ENCODE measurements at regions not wholly inside any gene's neighbourhood (a gene's known extent, or its start where the extent isn't known, plus 50 kb on each side); places are given as distances from the start of the nearest gene placed in this dataset.
"Not testable (repeated sequence)": the region's sequence is repeated elsewhere in the genome, so short reads cannot be mapped to it uniquely, and the experiment has no call there.

GRCh38 chr5:124043456-124043855 lies 531.5 kb downstream of the CSNK1G3 start:
- DNase-seq (ENCODE audit: low read depth in 1 of 2, low spot score in 1 of 2): no peak

- no peak for DNase-seq (ENCODE audit: low read depth in 1 of 2, low spot score in 1 of 2)
Observed at GRCh38 chr5:124040799-124041198, 528.8 kb downstream of the CSNK1G3 start.

DNA sequence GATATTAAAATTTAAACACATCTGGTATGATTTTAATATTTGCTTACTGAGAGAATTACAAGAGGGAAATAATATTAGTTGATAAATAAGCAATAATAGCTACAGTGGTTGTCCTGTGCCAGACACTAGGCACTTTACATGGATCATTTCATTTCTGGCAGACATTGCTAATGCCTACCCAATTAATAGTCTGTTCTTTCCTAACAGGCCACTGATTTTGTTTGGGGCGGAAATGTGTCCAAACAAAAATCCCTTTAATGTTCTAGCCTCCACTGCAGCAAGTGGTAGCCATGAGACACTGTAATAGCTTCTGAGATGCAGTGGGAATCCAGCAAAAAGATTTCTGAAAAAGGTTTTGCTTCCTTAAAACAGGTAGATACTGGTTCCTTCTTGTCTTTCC lies 527.4 kb downstream of the CSNK1G3 start:
- no peak for DNase-seq (ENCODE audit: low read depth in 1 of 2, low spot score in 1 of 2)

- no peak for DNase-seq (ENCODE audit: low read depth in 1 of 2, low spot score in 1 of 2)
Observed at GRCh38 chr5:124036786-124037185, 524.8 kb downstream of the CSNK1G3 start.

- no peak for DNase-seq (ENCODE audit: low read depth in 1 of 2, low spot score in 1 of 2)
Observed at GRCh38 chr5:124034963-124035362, 523.0 kb downstream of the CSNK1G3 start.

- no peak for DNase-seq (ENCODE audit: low read depth in 1 of 2, low spot score in 1 of 2)
Observed at GRCh38 chr5:124034083-124034700, 522.2 kb downstream of the CSNK1G3 start.

DNA sequence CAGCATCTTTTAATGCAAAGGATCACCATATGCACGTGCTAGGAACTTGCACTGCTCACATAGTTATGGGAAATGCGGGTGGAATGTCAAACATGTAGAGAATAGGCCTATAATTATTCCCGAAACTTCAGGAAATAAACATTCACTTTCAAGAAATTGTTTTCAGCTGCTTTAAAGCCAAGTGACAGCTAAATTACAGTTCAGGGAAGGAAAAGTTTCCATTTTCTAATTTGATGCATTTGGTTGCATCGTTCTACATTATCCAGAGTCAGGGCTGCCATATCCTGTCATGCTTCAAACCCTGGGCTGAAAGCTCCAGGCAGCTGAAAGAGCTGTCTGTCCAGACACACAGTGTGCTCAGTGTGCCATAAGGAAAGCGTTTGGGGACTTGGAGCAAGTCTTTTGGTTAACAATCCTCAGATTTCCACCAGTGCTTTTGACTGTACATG lies 518.1 kb downstream of the CSNK1G3 start:
- DNase-seq (ENCODE audit: low read depth in 1 of 2, low spot score in 1 of 2): no peak

DNA sequence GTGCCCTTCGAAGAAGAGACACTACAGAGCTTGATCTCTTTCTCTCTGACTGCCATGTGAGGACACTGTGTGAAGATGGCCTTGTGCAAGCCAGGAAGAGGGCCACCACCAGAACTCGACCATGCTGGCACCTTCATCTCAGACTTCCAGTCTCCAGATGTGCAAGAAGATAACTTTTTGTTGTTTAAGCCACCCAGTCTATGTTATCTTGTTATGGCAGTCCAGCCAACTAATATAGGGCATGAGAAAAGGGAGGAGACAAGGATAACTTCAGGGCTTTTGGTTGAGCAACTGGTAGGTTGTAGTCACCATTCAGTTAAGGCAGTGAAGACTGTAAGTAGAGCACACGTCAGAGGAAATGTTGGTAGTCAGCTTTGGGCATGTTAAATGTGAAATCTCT lies 515.5 kb downstream of the CSNK1G3 start:
- DNase-seq (ENCODE audit: low read depth in 1 of 2, low spot score in 1 of 2): no peak

DNA sequence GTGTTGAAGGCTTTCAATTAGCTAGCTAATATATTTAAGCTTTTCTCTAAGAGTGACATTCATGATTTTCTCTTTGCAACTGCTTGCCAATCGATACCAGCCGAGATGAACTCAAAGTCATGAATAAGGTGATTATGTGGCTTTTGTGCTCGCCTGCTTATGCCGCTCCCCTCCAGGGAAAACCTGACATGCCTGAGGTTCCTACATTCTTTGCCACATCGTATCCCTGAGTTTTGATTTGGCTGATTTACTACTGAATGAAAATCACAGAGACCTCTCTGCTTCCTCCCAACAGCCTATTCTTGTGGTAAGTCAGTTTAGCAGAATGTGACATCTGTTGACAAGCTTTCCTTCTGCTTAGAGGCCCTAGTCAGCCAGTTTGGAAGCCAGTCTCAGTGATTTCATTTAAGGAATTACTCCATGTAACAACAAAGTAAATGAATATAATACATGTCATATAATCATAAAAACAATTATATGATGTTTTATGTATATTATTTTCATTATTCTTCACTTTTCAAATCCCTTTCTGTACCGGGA lies 513.4 kb downstream of the CSNK1G3 start:
- no peak for DNase-seq (ENCODE audit: low read depth in 1 of 2, low spot score in 1 of 2)

DNA sequence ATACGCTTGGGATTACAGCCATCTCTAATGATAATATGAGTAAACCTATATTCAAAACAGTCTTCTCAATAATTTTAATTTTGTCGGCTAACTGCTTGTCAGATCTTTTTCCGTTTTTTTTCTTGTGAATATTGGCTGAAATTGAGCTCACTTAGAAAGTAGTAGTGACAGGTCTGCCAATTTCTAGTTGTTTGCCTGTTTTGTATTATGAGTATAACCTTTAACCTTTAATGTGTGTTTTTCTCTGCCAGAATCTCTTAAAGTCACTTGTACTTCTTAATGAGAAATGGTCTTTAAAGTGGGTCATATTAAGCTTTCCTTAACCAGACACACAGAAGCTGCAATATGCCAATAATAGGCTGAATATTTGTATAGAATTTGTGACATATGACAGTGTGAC lies 511.0 kb downstream of the CSNK1G3 start:
- DNase-seq (ENCODE audit: low read depth in 1 of 2, low spot score in 1 of 2): no peak

DNA sequence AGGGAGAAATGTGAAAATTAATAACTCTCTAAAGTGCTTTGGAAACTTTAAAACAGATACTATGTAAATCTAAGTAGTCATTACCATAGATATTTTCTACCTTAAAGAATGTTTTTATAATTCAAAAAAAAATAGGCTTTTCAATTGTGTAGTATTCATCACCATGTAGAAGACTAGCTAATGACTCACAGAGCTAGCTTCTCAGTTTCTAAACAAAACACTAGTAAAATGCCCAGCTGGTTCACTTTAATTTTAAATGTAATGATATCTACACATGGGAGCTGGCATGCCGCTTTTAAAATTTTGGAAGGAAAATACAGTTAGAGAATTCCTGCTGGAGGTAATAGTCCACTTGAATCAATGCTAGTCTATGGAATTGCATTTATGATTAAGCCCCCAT lies 509.8 kb downstream of the CSNK1G3 start:
- no peak for DNase-seq (ENCODE audit: low read depth in 1 of 2, low spot score in 1 of 2)

DNA sequence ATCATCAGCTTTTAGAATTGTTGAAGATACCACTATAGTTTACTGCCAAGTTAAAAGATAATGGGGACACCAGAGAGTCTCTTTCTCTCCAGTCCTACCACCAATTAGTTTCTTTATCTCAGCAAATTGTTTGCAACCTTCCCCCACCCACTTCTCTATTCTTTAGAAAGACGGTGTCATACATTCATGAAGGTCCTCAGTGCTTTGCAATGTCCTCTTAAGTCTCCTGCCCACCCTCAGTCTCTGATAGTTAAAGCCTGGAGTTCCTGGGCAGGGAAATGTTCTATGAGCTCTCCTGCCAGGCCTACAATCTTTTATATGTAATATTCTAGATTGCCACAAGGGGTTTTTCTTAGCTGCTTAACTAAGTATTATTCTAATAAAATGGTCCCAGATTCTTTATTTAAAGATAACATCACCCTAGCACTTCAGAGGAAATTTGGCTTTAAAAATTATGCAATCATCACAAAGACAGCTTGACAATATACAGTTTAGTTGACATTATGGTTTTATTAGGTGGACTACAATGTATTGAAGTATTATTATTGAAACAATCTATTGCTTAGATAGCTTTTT lies 509.2 kb downstream of the CSNK1G3 start:
- no peak for DNase-seq (ENCODE audit: low read depth in 1 of 2, low spot score in 1 of 2)

DNA sequence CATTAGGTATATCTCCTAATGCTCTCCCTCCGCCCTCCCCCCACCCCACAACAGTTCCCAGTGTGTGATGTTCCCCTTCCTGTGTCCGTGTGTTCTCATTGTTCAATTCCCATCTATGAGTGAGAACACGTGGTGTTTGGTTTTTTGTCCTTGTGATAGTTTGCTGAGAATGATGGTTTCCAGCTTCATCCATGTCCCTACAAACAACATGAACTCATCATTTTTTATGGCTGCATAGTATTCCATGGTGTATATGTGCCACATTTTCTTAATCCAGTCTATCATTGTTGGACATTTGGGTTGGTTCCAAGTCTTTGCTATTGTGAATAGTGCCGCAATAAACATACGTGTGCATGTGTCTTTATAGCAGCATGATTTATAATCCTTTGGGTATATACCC lies 505.3 kb downstream of the CSNK1G3 start:
- DNase-seq (ENCODE audit: low read depth in 1 of 2, low spot score in 1 of 2): not testable (repeated sequence)

DNA sequence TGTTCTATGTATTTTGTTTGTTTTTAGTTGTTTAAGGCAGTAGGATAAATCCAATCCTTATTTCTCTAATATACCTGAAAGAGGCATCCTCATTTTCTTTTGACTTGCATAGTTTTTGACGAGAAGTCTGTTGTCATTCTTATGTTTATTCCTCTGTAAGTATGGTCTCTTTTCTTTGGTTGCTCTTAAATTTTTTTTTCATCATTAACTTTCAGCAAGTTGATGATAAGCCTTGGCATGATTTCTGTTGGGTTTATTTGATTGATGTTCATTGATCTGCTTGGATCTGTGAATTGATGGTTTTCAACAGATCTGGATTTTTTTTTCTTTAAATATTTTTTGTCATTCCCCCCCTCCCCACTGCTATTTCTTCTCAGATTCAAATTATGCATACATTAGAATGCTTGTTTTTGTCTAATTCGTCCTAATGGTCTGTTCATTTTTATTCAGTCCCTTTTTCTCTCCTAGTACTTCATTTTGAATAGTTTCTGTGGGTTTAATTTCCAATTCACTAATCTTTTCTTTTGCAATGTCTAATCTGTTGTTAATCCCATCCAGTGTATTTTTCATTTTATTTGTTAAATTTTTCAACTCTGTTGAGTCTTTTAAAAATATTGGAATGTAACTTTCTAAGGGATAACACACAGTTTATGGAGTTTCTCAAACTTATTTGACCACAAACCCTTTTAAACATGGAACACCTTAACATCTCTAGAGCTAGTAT lies 495.9 kb downstream of the CSNK1G3 start:
- no peak for DNase-seq (ENCODE audit: low read depth in 1 of 2, low spot score in 1 of 2)

DNA sequence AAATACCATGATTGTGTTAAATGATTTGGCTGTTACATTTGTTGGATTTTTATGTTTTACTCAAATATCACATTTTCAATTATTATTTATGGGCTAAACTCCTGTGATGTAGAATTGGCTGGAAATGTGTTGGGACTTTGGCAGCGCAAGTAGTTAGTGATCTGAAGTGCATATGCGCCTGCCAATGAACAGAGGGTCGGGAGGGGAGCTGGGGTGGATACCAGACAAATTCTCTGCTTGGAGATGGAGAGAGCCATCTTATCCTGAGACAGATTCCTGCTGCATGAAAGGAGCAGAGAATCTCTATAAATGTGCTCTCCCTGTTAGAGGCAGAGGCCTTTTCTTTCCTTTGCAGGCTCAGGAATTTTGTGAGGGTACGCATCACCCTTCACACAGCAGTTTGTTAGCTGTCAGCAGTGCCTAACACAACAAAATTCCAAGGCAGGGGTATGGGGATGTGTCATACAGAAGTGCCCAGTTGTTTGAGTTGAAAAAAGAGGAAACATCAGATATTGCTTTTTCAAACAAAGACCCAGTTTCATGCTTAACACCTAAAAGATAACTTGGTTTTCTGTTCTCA lies 489.1 kb downstream of the CSNK1G3 start:
- DNase-seq (ENCODE audit: low read depth in 1 of 2, low spot score in 1 of 2): no peak

- DNase-seq (ENCODE audit: low read depth in 1 of 2, low spot score in 1 of 2): no peak
Observed at GRCh38 chr5:124000538-124000937, 488.6 kb downstream of the CSNK1G3 start.

GRCh38 chr5:123997462-123998215 lies 485.7 kb downstream of the CSNK1G3 start:
- DNase-seq (ENCODE audit: low read depth in 1 of 2, low spot score in 1 of 2): no peak

DNA sequence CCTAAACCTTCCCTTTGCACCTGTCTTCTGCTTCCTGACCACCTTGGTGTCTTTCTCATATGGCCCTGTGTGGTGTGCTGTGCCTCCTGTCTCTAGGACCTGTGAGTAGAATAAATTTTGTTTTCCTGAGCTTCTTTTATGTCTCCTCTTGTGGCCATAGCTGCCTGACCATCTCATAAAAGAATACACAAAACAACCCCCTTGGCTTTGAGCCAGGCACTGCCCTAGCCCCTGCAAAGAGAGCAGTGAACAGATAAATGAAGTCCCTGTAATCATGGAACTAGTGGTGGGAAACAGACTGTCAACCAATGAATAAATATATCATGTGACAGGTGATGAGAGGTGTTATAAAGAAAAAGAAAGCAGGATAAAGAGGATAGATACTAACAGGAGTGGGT lies 485.1 kb downstream of the CSNK1G3 start:
- no peak for DNase-seq (ENCODE audit: low read depth in 1 of 2, low spot score in 1 of 2)

DNA sequence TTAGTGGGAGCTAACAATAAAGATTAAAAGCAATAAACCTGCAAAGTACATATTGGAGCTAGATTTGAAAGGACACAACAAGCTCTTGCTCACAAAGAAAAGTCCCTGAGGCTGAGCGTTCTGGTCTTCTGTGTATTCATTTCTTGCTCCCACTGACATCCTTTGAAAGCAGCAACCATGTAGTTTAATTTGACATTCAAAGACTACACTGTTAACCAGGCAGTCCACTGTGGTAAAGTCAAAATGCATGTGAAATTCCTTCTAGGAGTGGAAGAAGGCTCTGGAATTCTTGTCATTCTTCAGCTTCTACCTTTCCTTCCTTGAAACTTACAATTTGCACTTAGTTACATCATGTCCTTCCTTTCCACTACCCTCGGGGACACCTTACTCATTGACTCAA lies 480.7 kb downstream of the CSNK1G3 start:
- no peak for DNase-seq (ENCODE audit: low read depth in 1 of 2, low spot score in 1 of 2)

GRCh38 chr5:123987956-123988355 lies 476.0 kb downstream of the CSNK1G3 start:
- DNase-seq (ENCODE audit: low read depth in 1 of 2, low spot score in 1 of 2): no peak

GRCh38 chr5:123976379-123977033 lies 464.5 kb downstream of the CSNK1G3 start:
- DNase-seq (ENCODE audit: low read depth in 1 of 2, low spot score in 1 of 2): no peak
